RWPE1 (cell line): ENCODE measurements at regions not wholly inside any gene's neighbourhood (a gene's known extent, or its start where the extent isn't known, plus 50 kb on each side); places are given as distances from the start of the nearest gene placed in this dataset.

Experiments used
- CTCF ChIA-PET: fragments of 350-600 bp; sonication (Branson Sonifier 250); formaldehyde crosslinking; extraction: SDS; loops from one replicate; lab custom pipeline; 2021; lab: Yijun Ruan, JAX
- POLR2A ChIA-PET: fragments of 400-600 bp; formaldehyde crosslinking; extraction: SDS; loops from one replicate; lab custom pipeline; 2020; ENCODE audit warnings: antibody characterized with exemption; ENCODE audit not compliant: low non-redundant PET; lab: Yijun Ruan, JAX
- DNase-seq: peaks from one replicate; pipeline ENCODE4 v3.0.0; 2012; ENCODE audit warnings: low spot score
- H3K27ac ChIP-seq: fragments of 450-650 bp; 2 replicates; pipeline ENCODE4 v1.5.1; 2017
- CTCF ChIP-seq: fragments of 450-650 bp; conservative IDR thresholded peaks from 2 replicates; pipeline ENCODE4 v1.5.1; 2017; ENCODE audit warnings: low read depth, mild to moderate bottlenecking

GRCh38 chr7:3210531-3210930 lies 90.5 kb upstream of the SDK1 start:
- ChIA-PET POLR2A (no interaction called here), CTCF (no interaction called here)
- TF ChIP-seq CTCF, result no peak
- no peak overlapping the region for H3K27ac ChIP-seq
- DNase-seq, result no peak

- TF ChIP-seq CTCF, result no peak
- POLR2A ChIA-PET, result no interaction called here
- DNase-seq, result no peak
- CTCF ChIA-PET, result no interaction called here
- no peak overlapping the region for H3K27ac ChIP-seq
These were observed 87.0 kb upstream of the SDK1 start for GRCh38 chr7:3214090-3214413.

GRCh38 chr7:3215624-3216585 lies 85.1 kb upstream of the SDK1 start:
- TF ChIP-seq CTCF, result no peak
- no peak overlapping the region for H3K27ac ChIP-seq
- POLR2A ChIA-PET, result no interaction called here
- DNase-seq, result no peak
- CTCF ChIA-PET, result no interaction called here

- ChIA-PET POLR2A (no interaction called here), CTCF (no interaction called here)
- no peak for TF ChIP-seq CTCF
- H3K27ac ChIP-seq, result no peak overlapping the region
- no peak for DNase-seq
These were observed 83.9 kb upstream of the SDK1 start for GRCh38 chr7:3217166-3217565.

GRCh38 chr7:3218411-3219225 lies 82.4 kb upstream of the SDK1 start:
- CTCF ChIA-PET, result no interaction called here
- no peak overlapping the region for H3K27ac ChIP-seq
- POLR2A ChIA-PET, result interaction anchor here (0.6 kb wide), 1 partner anchor 9 kb away, joined by 3 read pairs; no protein-coding TSS in a partner anchor

More at GRCh38 chr7:3218411-3219225, 82.4 kb upstream of the SDK1 start:
- DNase-seq, result no peak
- no peak for TF ChIP-seq CTCF
